GM19463 (cell line): ENCODE measurements at regions not wholly inside any gene's neighbourhood (a gene's known extent, or its start where the extent isn't known, plus 50 kb on each side); places are given as distances from the start of the nearest gene placed in this dataset.
"Not testable (repeated sequence)": the region's sequence is repeated elsewhere in the genome, so short reads cannot be mapped to it uniquely, and the experiment has no call there.

Source experiments
- ATAC-seq: cut with Tn5 transposase; IDR thresholded peaks from one replicate; pipeline ENCODE4 v1.9.1; 2021; ENCODE audit warnings: mild to moderate bottlenecking, moderate library complexity; ENCODE audit not compliant: unreplicated experiment

DNA sequence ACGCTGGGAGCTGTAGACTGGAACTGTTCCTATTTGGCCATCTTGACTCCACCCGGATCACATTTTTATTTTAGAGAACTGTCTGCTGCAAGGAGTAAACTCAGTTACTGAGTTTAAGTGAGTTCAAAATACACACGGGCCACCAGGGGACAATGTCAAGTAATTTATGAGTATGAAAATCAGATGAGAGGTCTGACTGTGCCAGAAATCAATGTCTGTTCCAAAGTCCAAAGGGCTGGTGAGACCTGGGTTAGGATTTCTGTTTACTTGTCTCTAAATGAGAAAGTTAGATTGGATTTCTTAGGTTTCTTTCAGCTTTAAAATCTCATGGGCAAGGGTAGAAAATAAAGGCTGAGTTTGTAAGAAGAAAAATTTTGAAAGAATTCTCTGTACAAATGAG lies 465.8 kb upstream of the MEIS1 start:
- ATAC-seq = no peak

DNA sequence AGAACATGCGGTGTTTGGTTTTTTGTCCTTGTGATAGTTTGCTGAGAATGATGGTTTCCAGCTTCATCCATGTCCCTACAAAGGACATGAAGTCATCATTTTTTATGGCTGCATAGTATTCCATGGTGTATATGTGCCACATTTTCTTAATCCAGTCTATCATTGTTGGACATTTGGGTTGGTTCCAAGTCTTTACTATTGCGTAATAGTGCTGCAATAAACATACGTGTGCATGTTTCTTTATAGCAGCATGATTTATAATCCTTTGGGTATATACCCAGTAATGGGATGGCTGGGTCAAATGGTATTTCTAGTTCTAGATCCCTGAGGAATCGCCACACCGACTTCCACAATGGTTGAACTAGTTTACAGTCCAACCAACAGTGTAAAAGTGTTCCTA lies 471.6 kb upstream of the MEIS1 start:
- ATAC-seq = not testable (repeated sequence)

DNA sequence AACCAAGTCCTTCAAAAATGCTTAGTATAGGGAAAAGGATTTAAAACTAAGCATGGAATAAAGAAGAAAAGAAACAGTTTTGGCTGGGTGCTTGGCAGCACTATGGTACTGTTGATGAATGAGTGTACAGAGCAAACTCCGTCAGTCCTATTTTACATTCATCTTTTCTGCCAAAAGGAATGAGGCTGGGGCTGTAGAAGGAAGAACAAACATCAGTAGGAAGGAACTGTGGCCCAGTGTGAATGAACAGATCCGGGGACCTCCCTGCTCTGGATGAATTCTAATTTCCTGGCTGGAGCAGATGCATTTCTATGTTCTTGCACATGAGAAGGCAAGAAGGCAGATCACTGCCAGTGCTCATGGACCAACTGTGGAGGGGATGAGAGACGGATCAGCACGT lies 474.0 kb upstream of the MEIS1 start:
- ATAC-seq = no peak

DNA sequence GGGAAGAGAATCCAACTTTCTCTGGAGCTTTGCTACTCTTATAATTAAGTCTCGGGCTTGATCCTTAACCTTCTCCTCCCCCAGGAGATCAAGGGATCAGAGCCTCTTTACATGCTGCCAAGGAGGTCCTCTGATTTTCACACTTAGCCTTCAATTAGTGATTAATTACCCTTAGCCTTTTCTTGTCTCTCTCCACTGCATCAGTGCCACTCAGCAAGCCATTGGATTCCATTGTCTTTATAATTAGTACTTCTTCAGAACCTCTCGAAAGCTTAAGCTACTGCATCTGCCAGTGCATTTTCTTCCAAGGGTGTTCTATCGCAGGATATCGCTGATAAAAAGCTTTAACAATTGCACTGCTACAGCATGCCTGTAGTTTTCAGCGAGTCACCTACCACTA lies 477.0 kb upstream of the MEIS1 start:
- no peak for ATAC-seq

DNA sequence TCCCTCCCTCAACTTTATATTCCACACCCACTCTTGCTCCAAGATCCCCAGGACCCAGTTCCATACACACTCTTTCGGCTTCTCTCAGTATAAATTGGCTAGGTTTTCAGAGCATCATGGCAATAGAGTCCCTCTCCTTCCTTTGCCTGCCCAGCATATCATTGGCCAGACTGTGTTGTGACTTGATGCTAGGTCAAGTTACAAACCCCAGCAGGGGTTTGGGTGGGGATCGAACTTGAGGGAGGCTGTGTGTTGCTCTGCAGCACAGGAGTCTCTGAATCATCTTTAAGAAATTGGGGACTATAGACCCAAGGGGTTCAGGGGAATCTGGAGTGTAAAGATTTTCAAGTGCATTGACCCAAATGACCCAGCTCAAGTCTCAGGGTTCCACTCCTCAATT lies 477.5 kb upstream of the MEIS1 start:
- no peak for ATAC-seq

DNA sequence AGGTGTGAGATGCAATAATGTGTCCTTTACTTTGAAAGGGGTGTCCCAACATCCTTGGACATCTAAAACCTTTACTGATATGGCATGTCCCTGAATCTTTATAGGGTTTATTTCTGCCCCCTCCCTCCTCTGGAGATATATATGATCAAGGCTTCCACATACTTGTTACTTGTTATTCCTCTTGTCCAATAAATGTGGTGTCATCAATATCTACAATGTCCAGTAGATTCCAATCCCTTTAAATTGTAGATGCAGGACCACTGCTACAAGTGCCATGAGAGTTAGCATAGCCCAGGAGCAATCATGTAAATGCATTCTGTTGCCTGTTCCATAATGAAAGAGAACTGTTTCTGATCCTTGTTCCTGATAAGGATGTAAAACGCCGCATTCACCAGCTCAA lies 479.7 kb upstream of the MEIS1 start:
- no peak for ATAC-seq

DNA sequence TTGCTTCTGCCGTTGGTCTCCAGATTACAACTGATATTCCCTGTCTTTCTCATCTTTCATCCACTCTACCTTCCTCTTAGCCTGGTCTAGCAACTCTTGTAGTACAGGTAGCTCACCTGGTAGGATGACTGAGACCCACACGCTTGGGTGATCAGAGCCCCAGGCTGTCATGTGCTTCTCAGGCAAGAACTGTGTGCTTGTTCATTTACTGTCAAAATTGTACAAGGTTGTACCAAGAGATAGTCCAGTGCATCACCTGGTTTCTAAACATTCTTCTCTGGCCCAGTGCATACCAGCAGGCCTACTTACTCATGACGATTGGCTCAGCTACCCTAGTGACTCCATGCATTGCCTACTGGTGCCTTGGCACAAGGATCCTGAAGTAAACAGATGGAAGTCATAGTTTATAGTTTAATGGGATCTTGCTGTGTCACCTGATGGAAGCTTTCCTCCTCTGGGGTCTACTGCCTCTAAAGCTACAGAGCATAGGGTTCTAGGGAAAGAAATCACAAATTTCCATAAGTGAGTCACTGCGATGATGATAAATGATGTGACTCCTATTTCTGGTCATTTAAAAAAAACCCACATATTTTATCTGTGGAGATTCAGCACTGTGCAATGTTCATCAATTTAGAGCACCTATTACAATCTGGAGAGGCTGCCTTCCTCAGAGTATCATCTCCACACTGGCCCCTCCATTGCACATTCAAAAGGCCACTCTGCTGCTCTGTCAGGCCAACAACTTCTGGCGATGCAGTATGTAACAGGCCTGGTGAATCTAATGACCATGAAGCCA lies 481.8 kb upstream of the MEIS1 start:
- no peak for ATAC-seq

DNA sequence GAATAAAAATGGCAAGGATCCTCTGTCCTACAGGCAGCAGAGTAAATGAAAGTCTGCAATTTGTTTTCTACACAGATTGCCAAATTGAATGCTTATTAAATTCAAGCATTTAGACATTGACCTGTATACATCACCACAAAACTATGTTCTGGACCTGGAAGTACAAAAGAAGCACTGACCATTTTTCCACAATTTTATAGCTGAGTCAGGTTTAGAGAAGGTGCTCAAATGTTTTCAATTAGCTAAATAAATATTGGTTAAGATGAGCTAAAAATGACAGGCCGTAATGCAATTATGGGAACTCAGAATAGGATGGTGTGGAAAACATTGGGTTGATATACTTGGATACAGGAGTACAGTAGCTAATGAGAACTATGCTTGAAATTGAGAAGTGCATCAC lies 490.7 kb upstream of the MEIS1 start:
- ATAC-seq = no peak

DNA sequence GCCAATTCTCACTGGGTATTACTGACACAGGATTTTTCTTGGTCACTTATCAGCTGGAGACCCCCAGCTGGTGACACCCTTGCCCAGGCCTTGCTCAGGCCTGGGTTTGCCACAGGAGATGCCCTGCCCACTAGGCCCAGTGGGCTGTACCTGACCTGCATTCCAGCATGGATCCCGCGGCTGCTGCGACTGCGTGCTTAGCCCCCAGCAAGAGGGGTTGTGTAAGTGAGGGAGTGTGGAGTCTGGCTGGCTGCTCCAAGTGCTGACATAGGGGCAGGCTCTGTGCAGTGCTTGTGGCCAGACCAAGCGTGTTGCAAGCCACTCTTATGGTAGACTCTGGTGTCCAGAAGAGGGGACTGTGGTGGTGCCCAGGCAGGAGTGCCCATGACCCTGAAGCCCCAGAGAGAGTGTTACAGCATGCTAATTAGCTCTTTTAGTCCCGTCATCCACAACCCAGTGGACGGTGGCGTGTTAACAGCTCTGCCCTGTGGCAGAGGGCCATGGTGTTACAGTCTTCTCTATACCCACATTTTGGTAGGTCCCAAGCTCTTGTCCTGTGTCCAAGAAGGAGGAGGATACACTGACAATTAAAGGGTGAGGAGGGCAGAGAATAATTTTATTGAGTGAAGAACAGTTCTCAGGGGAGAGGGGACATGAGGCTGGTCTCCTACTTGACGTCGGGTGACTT lies 491.7 kb upstream of the MEIS1 start:
- no peak for ATAC-seq

DNA sequence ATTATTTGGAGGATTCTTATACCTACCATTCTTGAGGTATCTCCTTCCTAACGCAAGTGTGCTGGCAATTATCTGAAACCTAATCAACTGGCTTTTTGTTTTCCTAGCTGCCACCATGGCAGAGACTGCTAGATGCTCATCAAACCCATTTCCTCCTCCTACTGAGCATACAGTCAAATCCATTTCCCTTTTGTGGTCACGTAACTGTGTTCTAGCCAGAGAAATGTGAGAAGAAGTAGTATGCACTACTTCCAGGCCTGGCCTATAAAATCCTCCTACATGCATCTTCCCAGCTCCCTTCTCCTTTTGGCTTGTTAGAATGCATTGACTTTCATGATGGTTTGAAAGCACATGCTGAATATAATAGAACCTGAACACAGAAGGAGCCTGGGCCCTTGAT lies 494.1 kb upstream of the MEIS1 start:
- ATAC-seq = no peak

DNA sequence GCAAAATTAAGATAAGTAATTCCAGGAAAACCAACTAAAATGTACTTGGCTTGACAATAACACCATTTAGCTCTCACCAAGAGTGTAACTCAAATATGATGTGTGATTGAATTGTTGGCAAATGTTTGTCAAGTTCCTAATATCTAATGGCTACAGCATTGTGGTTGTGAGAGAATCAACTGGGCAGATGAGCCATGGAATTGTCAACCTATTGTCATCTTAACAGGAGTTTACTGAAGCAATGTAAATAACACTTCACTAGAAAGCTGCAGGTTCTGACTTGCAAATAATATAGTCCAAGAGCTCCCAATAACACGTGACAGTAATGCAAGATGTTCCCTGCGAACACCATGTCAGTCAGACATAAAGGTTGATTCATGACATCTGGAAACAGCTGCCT lies 495.2 kb upstream of the MEIS1 start:
- no peak for ATAC-seq

DNA sequence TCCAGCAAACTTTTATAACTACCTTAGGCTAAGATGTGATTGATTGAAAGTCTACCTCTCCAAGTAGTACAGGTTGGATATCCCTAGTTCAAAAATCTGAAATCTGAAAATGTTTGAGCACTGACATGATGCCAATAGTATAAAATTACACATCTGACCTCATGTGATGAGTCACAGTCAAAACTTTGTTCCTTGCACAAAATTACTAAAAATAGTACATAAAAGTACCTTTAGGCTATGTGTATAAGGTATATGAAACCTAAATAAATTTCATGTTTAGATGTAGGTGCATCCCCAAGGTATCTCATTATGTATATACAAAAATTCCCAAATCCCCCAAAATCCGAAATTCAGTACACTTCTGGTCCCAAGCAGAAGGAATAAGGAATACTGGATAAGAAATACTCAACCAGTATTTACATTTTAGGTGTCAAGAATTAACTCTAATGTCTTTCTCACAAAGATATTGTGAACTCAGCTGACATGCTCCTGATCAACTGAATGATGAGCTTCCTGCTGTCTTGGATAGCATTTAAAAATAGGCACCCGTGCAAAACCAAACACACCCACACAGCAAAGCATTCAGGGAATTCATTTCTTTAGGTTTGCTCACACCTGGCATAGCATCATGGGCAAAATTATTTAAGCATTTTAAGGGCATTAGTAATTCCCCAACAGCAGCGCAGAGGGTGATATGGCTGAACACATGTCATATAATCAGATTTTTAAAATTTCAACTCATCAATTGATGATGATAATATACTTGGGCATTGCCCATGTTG lies 497.4 kb upstream of the MEIS1 start:
- no peak for ATAC-seq

DNA sequence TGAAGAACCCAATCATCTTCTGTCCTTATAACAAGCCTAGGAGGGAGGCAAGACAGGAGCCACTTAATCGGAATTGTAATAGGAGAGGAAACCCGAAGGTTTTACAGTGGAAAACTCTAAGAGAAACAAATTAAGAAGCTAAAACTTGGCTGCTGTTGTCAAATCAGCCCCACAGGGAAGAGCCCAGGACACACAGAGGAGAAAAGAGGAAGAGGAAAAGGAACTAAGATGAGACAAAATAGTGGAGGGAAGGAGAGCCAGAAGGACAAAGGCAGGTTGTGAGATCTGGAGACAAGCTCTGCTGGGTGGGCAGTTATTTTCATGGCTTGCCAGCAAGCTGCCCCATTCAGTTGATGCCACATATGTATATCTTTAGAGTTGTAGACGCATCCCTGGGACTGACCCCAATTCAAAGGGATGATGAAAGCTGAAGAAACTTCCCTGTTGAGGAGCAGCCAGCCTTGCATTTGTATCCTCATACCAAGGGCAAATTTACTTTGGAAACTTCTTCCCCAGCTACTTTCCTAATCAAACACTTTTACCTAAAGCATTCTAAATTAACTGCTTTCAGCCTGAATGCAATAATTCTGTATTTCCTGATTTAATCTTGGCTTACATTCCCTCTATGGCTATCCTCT lies 499.8 kb upstream of the MEIS1 start:
- no peak for ATAC-seq

DNA sequence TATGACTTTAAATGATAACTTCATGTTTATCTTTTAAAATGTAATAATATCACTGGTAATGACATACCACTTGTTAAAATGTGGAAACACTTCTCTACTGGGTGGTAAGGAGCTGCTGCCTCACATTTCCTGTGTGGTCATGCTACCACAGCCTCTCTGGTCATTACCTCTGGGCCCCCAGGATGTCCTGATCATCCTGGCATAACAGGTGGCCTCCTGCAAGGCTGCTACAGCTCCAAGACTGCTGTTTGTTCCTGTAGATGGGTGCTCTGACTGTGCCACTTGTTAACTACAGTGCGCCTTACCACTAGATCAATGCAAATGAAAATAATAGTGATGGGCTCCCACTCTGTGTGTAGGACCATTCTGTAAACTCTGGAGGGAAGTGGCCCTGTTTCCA lies 500.2 kb upstream of the SPRED2 start:
- no peak for ATAC-seq

DNA sequence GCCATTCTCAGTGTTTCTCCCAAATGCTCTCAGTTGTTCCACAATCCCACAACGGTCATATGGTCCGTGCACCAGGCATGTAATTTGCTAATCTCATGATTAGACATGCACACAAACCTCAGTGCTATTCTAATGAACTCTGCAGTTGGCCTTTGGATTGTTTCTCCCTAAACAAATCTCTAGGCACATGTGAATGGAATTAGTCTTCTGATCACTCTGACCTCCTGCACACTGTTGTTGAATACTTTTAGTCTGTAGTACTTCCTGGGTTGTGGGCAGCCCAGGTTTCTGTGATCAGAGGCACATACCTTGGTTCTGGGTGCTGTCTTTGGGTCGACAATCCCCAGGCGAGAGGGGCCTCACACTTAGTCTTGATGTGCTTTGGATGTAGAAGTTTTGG lies 498.7 kb upstream of the SPRED2 start:
- ATAC-seq = no peak

DNA sequence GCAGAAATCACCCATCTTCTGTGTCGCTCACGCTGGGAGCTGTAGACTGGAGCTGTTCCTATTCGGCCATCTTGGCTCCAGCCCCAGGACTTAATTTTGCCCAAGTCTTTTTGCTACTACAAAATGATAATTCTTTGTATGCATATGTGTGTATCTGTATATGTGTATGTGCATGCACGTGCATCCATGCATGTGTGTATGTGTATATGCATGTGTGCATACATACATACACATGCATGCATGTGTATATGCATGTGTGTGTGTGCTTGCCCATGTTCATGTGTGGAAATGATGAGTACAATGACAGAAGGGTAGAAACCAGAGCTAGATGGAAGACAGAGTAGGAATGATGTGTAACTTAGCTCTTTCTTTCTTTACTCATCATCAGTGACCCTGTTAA lies 497.9 kb upstream of the SPRED2 start:
- ATAC-seq = no peak

DNA sequence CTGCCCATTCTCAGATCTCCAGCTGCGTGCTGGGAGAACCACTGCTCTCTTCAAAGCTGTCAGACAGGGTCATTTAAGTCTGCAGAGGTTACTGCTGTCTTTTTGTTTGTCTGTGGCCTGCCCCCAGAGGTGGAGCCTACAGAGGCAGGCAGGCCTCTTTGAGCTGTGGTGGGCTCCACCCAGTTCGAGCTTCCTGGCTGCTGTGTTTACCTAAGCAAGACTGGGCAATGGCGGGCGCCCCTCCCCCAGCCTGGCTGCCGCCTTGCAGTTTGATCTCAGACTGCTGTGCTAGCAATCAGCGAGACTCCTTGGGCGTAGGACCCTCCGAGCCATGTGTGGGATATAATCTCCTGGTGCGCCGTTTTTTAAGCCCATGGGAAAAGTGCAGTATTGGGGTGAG lies 497.3 kb upstream of the SPRED2 start:
- not testable (repeated sequence) for ATAC-seq

DNA sequence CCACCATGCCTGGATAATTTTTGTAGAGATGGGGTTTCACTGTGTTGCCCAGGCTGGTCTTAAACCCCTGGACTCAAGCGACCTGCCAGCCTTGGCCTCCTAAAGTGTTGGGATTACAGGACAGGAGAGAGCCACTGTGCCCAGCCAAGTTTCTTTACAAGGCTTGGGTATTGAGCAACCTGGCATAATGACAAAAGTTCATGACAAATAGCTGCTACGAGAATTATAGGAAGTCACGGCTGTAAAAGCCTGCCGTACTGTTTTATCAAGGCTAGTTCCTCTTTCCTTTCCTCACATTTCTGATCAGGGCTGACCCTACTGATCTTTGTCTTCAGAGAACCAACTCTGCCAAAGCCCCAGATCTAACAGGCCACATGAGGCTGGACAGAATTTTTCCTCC lies 490.4 kb upstream of the SPRED2 start:
- no peak for ATAC-seq

DNA sequence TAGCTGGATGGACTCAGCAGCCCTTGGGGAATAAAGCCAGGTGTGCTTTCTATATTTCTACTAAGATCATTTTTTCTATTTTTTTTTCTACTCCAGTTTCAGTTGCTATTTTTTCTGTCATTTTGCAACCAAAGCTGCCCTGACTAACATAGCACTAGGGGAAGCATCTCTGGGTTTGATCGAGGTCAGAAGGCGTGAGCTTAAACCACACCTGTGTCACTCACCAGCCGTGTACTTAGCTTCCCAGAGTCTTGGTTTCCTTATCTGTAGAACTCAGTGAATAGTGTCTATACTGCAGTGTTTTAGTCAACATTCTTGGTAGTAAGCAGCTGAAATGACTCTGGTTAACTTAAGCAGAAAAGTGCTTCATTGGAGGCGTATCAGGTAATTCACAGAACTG lies 489.6 kb upstream of the SPRED2 start:
- ATAC-seq = peak; percentile 45

DNA sequence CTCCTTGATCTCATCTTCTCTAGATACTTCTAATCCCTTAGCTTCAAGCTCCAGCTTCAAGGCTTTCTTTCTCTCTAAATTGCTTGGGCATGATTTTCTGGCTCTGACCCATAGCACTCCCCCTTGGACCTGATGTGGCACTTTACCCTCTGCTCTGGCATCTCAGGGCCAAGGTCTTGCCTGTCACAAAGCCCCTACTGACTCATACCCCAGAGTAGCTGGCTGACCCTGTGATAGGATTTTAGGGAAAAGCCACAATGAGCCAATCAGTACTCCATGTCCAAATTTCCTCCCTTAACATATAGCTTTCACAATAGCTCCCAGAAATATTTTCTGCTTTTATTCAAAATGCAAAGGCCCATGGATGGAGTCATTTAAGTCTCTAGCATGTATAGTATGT lies 488.7 kb upstream of the SPRED2 start:
- no peak for ATAC-seq

DNA sequence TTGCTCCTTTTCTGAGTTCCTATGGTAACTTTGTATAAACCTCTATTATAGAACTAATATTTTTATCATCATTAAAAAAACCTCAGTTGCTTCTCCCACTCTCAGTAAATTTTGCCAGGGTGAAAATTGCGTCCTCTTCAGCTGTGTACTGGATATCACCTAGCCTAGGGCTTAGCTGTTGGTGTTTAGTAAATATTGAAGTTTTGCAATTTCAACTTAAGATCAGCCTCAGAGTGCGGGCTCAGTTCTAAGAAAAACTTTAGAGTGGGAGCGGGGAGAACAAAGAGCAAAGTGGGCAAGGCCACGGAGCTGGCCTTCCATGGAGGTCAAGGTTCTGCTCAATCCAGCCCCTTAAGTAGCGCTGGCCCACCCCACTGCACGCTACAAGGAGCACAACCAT lies 488.3 kb upstream of the SPRED2 start:
- ATAC-seq = no peak
